Esophagus squamous epithelium (tissue), 4 donors: ENCODE measurements at regions not wholly inside any gene's neighbourhood (a gene's known extent, or its start where the extent isn't known, plus 50 kb on each side); places are given as distances from the start of the nearest gene placed in this dataset.

Experiments
- POLR2A ChIP-seq, 4 donors: fragments of 450-650 bp; IDR thresholded peaks; one replicate each; pipeline ENCODE4 v1.6.1; 2017; ENCODE audit warnings: antibody characterized with exemption in 4 of 4, mild to moderate bottlenecking in 4 of 4, moderate library complexity in 3 of 4
- TF ChIP-seq, protein P1 (sequence below), 6 experiments: fragments of 450-650 bp in 4 of 6; fragments of 200-600 bp in 2 of 6; sonication (generic) in 2 of 6; IDR thresholded peaks; one replicate each; pipeline ENCODE4 v1.5.1; 2016 to 2019; ENCODE audit warnings: antibody characterized with exemption in 6 of 6, mild to moderate bottlenecking in 4 of 6, moderate library complexity in 4 of 6

GRCh38 chr15:70340494-70340870, 242.8 kb upstream of the TLE3 start:
- TF ChIP-seq, protein P1, sequence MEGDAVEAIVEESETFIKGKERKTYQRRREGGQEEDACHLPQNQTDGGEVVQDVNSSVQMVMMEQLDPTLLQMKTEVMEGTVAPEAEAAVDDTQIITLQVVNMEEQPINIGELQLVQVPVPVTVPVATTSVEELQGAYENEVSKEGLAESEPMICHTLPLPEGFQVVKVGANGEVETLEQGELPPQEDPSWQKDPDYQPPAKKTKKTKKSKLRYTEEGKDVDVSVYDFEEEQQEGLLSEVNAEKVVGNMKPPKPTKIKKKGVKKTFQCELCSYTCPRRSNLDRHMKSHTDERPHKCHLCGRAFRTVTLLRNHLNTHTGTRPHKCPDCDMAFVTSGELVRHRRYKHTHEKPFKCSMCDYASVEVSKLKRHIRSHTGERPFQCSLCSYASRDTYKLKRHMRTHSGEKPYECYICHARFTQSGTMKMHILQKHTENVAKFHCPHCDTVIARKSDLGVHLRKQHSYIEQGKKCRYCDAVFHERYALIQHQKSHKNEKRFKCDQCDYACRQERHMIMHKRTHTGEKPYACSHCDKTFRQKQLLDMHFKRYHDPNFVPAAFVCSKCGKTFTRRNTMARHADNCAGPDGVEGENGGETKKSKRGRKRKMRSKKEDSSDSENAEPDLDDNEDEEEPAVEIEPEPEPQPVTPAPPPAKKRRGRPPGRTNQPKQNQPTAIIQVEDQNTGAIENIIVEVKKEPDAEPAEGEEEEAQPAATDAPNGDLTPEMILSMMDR (IDR thresholded peaks at IDR 0.05), result no peak
- TF ChIP-seq POLR2A (IDR thresholded peaks at IDR 0.05), result no peak
